Memory B cell (primary cell): ENCODE measurements at regions not wholly inside any gene's neighbourhood (a gene's known extent, or its start where the extent isn't known, plus 50 kb on each side); places are given as distances from the start of the nearest gene placed in this dataset.

Source experiments
- ATAC-seq: fragments of 150-1000 bp; cut with Tn5 transposase; 2 replicates; pipeline ENCODE4 v1.10.0; 2021; ENCODE audit warnings: low read depth, mild to moderate bottlenecking, moderate library complexity
- DNase-seq, 2 donors: peaks; one replicate each; pipeline ENCODE4 v3.0.0; 2022; ENCODE audit warnings: low spot score in 2 of 2
- H3K27ac Mint-ChIP-seq: one replicate; pipeline ENCODE4 v1.8.0; 2022; ENCODE audit warnings: mild to moderate bottlenecking, moderate library complexity, mixed read lengths
- H3K27me3 Mint-ChIP-seq: one replicate; pipeline ENCODE4 v1.8.0; 2022; ENCODE audit warnings: mixed read lengths
- H3K36me3 Mint-ChIP-seq: one replicate; pipeline ENCODE4 v1.8.0; 2022; ENCODE audit warnings: mild to moderate bottlenecking, mixed read lengths
- H3K4me1 Mint-ChIP-seq: one replicate; pipeline ENCODE4 v1.8.0; 2022; ENCODE audit warnings: mixed read lengths
- H3K4me3 Mint-ChIP-seq: one replicate; pipeline ENCODE4 v1.8.0; 2022; ENCODE audit warnings: mild to moderate bottlenecking, moderate library complexity, mixed read lengths
- H3K9me3 Mint-ChIP-seq: one replicate; pipeline ENCODE4 v1.8.0; 2022; ENCODE audit warnings: mixed read lengths

- Mint-ChIP-seq H3K4me1 (no peaks in the 10 kb centered on the region), H3K27me3 (no peaks in the 10 kb centered on the region), H3K27ac (no peak overlapping the region), H3K36me3 (no peaks in the 10 kb centered on the region), H3K4me3 (no peak overlapping the region), H3K9me3 (no peaks in the 10 kb centered on the region)
- ATAC-seq = no peak
- DNase-seq = no peak
Observed at GRCh38 chr9:78879324-78880100, 582.6 kb downstream of the PSAT1 start.

- Mint-ChIP-seq H3K27me3 (no peaks in the 10 kb centered on the region), H3K4me1 (no peaks in the 10 kb centered on the region), H3K36me3 (no peaks in the 10 kb centered on the region), H3K27ac (no peak overlapping the region), H3K4me3 (no peak overlapping the region), H3K9me3 (no peaks in the 10 kb centered on the region)
- no peak for DNase-seq
- no peak for ATAC-seq
Observed at GRCh38 chr9:78881295-78881694, 584.4 kb downstream of the PSAT1 start.

DNA sequence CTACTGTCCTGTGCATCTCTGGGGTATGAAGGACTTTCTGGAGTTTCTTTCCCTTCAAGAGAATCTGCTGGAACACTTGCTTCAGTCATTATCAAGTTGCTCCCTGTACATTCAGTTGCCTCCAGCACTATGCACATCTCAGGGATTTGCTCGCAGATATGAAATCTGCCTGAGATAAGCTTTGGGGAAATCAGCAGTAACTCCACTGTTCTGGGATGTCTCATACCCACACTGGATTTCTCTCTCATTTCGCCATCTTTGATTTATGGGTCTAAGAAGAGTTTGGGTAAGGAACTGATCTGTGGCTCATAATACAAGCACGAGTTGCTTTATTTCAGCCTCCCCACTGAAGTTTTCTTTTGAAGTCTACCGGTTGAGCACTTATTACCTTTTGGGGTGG, 585.6 kb downstream of the PSAT1 start:
- no peaks in the 10 kb centered on the region for H3K27me3 Mint-ChIP-seq
- ATAC-seq (no peak), DNase-seq (no peak)
- no peak overlapping the region for H3K4me3 Mint-ChIP-seq
- H3K36me3 Mint-ChIP-seq = no peaks in the 10 kb centered on the region
- no peaks in the 10 kb centered on the region for H3K9me3 Mint-ChIP-seq
- H3K4me1 Mint-ChIP-seq = no peaks in the 10 kb centered on the region
- H3K27ac Mint-ChIP-seq = no peak overlapping the region

DNA sequence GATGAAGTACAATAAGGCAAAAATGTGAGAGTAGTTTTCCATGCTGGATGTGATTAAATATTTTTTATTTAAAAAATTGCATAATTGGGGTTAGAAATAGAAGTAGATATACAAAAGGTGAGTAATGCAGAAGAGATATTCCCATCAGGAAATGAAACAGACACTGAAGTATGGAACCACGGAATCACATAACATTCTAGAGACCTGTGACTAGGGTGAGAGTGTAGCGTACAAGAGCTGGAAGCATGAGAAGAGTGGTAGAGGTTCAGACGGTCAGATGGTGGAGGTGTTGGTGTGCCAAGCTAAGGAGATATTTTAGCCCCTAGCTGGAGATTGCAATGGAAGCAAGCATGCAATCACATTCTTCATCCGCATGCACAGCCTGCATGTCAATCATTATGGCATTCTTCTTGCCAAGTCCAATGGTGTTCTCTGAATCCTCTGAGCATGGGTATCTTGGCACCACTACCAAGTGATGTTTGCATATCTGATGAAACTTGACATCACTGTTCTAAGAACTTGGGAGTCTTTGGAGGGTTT, 587.8 kb downstream of the PSAT1 start:
- H3K27me3 Mint-ChIP-seq = no peaks in the 10 kb centered on the region
- ATAC-seq (no peak), DNase-seq (no peak)
- H3K36me3 Mint-ChIP-seq = no peaks in the 10 kb centered on the region
- no peaks in the 10 kb centered on the region for H3K4me1 Mint-ChIP-seq
- H3K9me3 Mint-ChIP-seq = no peaks in the 10 kb centered on the region
- H3K4me3 Mint-ChIP-seq = no peak overlapping the region
- H3K27ac Mint-ChIP-seq = no peak overlapping the region

GRCh38 chr9:78892182-78892581, 595.3 kb downstream of the PSAT1 start:
- Mint-ChIP-seq H3K4me1 (no peaks in the 10 kb centered on the region), H3K27me3 (no peaks in the 10 kb centered on the region), H3K36me3 (peaks cover 1% of the 10 kb centered on the region), H3K4me3 (no peak overlapping the region), H3K9me3 (peaks cover 3% of the 10 kb centered on the region), H3K27ac (no peak overlapping the region)
- ATAC-seq (no peak), DNase-seq (no peak)

DNA sequence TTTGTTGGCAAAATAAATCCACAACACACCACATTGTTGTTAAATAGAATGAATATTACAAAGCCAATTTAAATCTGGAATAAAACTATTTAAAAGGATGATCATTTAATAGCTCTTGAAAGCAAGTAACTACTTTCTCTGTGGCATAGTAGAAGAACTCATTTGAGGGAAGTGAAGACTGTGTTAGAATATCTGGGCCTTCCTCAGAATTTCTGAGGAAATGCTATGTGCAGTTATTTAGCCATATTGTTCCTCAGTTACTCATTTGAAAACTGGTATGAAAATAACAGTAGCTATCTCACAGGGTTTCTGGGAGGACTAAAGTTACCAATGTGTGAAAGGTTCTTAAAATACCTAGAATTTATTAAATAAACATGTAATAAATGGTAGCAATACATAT, 595.8 kb downstream of the PSAT1 start:
- no peak overlapping the region for H3K27ac Mint-ChIP-seq
- no peaks in the 10 kb centered on the region for H3K27me3 Mint-ChIP-seq
- DNase-seq = no peak
- H3K9me3 Mint-ChIP-seq = peaks cover 3% of the 10 kb centered on the region
- ATAC-seq = no peak
- no peak overlapping the region for H3K4me3 Mint-ChIP-seq
- H3K4me1 Mint-ChIP-seq = no peaks in the 10 kb centered on the region
- H3K36me3 Mint-ChIP-seq = peaks cover 1% of the 10 kb centered on the region

- Mint-ChIP-seq H3K4me3 (no peak overlapping the region), H3K4me1 (no peaks in the 10 kb centered on the region), H3K27me3 (no peaks in the 10 kb centered on the region), H3K36me3 (peaks cover 1% of the 10 kb centered on the region), H3K27ac (no peak overlapping the region), H3K9me3 (peaks cover 3% of the 10 kb centered on the region)
- DNase-seq = no peak
- ATAC-seq = no peak
Observed at GRCh38 chr9:78893774-78894401, 597.0 kb downstream of the PSAT1 start.

GRCh38 chr9:78896479-78896878, 599.6 kb downstream of the PSAT1 start:
- no peaks in the 10 kb centered on the region for H3K36me3 Mint-ChIP-seq
- no peak overlapping the region for H3K4me3 Mint-ChIP-seq
- H3K4me1 Mint-ChIP-seq = no peaks in the 10 kb centered on the region
- ATAC-seq (no peak), DNase-seq (no peak)
- H3K27me3 Mint-ChIP-seq = peaks cover 1% of the 10 kb centered on the region
- peaks cover under 1% of the 10 kb centered on the region for H3K9me3 Mint-ChIP-seq
- no peak overlapping the region for H3K27ac Mint-ChIP-seq

DNA sequence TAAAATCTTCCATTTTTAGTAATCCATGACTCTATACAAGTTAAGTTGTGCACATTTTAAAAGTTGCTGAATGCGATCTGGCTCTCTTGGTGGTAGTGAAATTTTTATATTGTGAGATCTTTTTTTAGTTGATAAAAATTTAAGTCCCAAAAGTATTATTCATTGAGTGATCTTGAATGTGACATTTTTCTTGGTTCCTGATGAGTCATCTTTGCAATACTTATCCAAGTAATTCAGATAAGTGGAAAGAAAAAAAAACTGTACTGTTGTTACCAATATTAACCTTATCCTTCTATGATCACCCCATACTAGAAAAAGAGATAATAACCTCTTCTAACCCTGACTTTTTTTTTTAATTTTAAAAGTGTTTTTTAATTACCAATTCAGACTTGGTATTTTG, 601.3 kb downstream of the PSAT1 start:
- Mint-ChIP-seq H3K27ac (no peak overlapping the region), H3K36me3 (no peaks in the 10 kb centered on the region), H3K27me3 (peaks cover 1% of the 10 kb centered on the region), H3K9me3 (no peaks in the 10 kb centered on the region), H3K4me1 (no peaks in the 10 kb centered on the region), H3K4me3 (no peak overlapping the region)
- no peak for ATAC-seq
- DNase-seq = no peak

GRCh38 chr9:78899006-78899405, 602.1 kb downstream of the PSAT1 start:
- Mint-ChIP-seq H3K36me3 (no peaks in the 10 kb centered on the region), H3K4me1 (no peaks in the 10 kb centered on the region), H3K9me3 (no peaks in the 10 kb centered on the region), H3K27me3 (peaks cover 1% of the 10 kb centered on the region), H3K4me3 (no peak overlapping the region), H3K27ac (no peak overlapping the region)
- DNase-seq (no peak), ATAC-seq (no peak)

DNA sequence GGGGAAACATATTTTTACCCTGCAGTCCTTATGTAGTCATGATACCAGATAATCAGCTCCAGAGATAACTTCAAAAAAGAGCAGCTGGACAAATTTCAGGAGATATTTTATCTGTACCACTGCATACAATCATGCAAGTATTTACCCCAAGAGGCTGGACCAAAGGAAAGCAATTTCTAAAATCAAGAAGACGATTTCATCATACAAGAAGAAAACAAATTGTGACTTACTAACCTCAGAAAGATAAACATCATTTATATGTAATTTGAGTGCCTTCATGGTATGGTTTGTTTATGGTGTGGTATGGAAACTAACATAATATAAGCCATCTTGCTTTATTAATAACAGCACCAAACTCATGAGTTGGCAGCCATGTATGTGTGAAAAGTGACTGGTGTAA, 603.6 kb downstream of the PSAT1 start:
- DNase-seq (no peak), ATAC-seq (no peak)
- no peak overlapping the region for H3K4me3 Mint-ChIP-seq
- H3K4me1 Mint-ChIP-seq = no peaks in the 10 kb centered on the region
- H3K27me3 Mint-ChIP-seq = peaks cover 1% of the 10 kb centered on the region
- no peaks in the 10 kb centered on the region for H3K9me3 Mint-ChIP-seq
- H3K36me3 Mint-ChIP-seq = no peaks in the 10 kb centered on the region
- no peak overlapping the region for H3K27ac Mint-ChIP-seq

GRCh38 chr9:78902051-78902450, 605.1 kb downstream of the PSAT1 start:
- no peak for ATAC-seq
- Mint-ChIP-seq H3K9me3 (no peaks in the 10 kb centered on the region), H3K36me3 (no peaks in the 10 kb centered on the region), H3K4me3 (no peak overlapping the region), H3K27me3 (peaks cover 1% of the 10 kb centered on the region), H3K4me1 (no peaks in the 10 kb centered on the region), H3K27ac (no peak overlapping the region)
- no peak for DNase-seq

- ATAC-seq (no peak), DNase-seq (no peak)
- Mint-ChIP-seq H3K27ac (no peak overlapping the region), H3K4me3 (no peak overlapping the region), H3K9me3 (peaks cover 2% of the 10 kb centered on the region), H3K4me1 (no peaks in the 10 kb centered on the region), H3K27me3 (peaks cover 1% of the 10 kb centered on the region), H3K36me3 (peaks cover 2% of the 10 kb centered on the region)
Observed at GRCh38 chr9:78903581-78903980, 606.7 kb downstream of the PSAT1 start.

- ATAC-seq (no peak), DNase-seq (no peak)
- Mint-ChIP-seq H3K4me3 (no peak overlapping the region), H3K9me3 (peaks cover 3% of the 10 kb centered on the region), H3K27me3 (no peaks in the 10 kb centered on the region), H3K36me3 (peaks cover 3% of the 10 kb centered on the region), H3K27ac (no peak overlapping the region), H3K4me1 (no peaks in the 10 kb centered on the region)
Observed at GRCh38 chr9:78904686-78905085, 607.8 kb downstream of the PSAT1 start.

DNA sequence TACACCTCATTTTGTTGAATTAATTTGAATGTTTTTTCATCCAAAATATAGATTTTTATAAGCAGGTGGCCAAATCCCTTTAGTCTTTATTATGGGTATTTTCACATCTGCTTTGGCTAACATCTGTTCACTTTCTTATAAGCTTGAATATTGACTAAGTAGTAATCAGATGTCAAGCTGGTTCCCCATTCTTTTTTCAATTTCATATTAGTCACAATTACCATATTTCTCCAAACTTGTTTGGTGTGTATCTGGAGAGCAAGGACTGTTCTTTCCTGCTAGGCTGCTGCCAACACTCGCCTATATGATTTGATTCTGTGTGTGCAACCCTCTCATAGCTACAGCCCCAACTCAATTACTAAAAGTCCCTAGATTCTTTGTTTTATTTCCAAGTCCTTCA, 608.5 kb downstream of the PSAT1 start:
- Mint-ChIP-seq H3K4me1 (no peaks in the 10 kb centered on the region), H3K27me3 (no peaks in the 10 kb centered on the region), H3K27ac (no peak overlapping the region), H3K36me3 (peaks cover 3% of the 10 kb centered on the region), H3K9me3 (peaks cover 3% of the 10 kb centered on the region), H3K4me3 (no peak overlapping the region)
- ATAC-seq (no peak), DNase-seq (no peak)
